ENCODE measurements at regions not wholly inside any gene's neighbourhood (a gene's known extent, or its start where the extent isn't known, plus 50 kb on each side); places are given as distances from the start of the nearest gene placed in this dataset.
"Not testable (repeated sequence)": the region's sequence is repeated elsewhere in the genome, so short reads cannot be mapped to it uniquely, and the experiment has no call there.

- no peaks in the 10 kb centered on the region for H3K27me3 Mint-ChIP-seq
- H3K36me3 Mint-ChIP-seq = peaks cover 0 to 5% of the 10 kb centered on the region in 2 donors
- DNase-seq (no peak), ATAC-seq (ENCODE audit: low read depth in 2 of 2) (no peak)
- peaks cover 0 to 36% (median 14%) of the 10 kb centered on the region in 7 donors for H3K9me3 Mint-ChIP-seq
- no peak overlapping the region for H3K27ac Mint-ChIP-seq
- no peaks in the 10 kb centered on the region for H3K4me1 Mint-ChIP-seq
- H3K4me3 Mint-ChIP-seq = no peak overlapping the region
Observed at GRCh38 chr19:23597661-23598060, 89.4 kb downstream of the ZNF675 start.

- H3K36me3 Mint-ChIP-seq = peaks cover 0 to 6% of the 10 kb centered on the region in 2 donors
- H3K9me3 Mint-ChIP-seq = peaks cover 0 to 41% (median 18%) of the 10 kb centered on the region in 7 donors
Observed at GRCh38 chr19:23596872-23597271, 90.1 kb downstream of the ZNF675 start.

GRCh38 chr19:23594311-23594710 is 92.7 kb downstream of the ZNF675 start:
- not testable (repeated sequence) for H3K36me3 Mint-ChIP-seq; ATAC-seq (ENCODE audit: low read depth in 2 of 2); H3K27me3 Mint-ChIP-seq; H3K4me3 Mint-ChIP-seq; DNase-seq; H3K4me1 Mint-ChIP-seq; H3K27ac Mint-ChIP-seq
- peaks cover 4 to 64% (median 25%) of the 10 kb centered on the region in 7 donors for H3K9me3 Mint-ChIP-seq

More at GRCh38 chr19:23596872-23597271, 90.1 kb downstream of the ZNF675 start:
- ATAC-seq (ENCODE audit: low read depth in 2 of 2) (no peak), DNase-seq (no peak)
- Mint-ChIP-seq H3K4me3 (no peak overlapping the region), H3K27ac (no peak overlapping the region), H3K27me3 (no peaks in the 10 kb centered on the region), H3K4me1 (no peaks in the 10 kb centered on the region)

GRCh38 chr19:23587546-23587945 is 99.5 kb downstream of the ZNF675 start:
- ATAC-seq (ENCODE audit: low read depth in 2 of 2) = no peak
- Mint-ChIP-seq H3K27ac (no peak overlapping the region), H3K27me3 (no peaks in the 10 kb centered on the region), H3K4me3 (no peak overlapping the region), H3K4me1 (no peaks in the 10 kb centered on the region), H3K36me3 (peaks cover under 1 to 14% of the 10 kb centered on the region in 2 donors), H3K9me3 (peaks cover 8 to 61% (median 34%) of the 10 kb centered on the region in 7 donors)
- DNase-seq = no peak

GRCh38 chr19:23577501-23577900 is 109.5 kb downstream of the ZNF675 start:
- Mint-ChIP-seq H3K36me3 (peaks cover 0 to 7% of the 10 kb centered on the region in 2 donors), H3K27me3 (no peaks in the 10 kb centered on the region), H3K4me3 (no peak overlapping the region), H3K9me3 (peaks cover 9 to 36% (median 24%) of the 10 kb centered on the region in 7 donors), H3K4me1 (no peaks in the 10 kb centered on the region), H3K27ac (no peak overlapping the region)
- ATAC-seq (ENCODE audit: low read depth in 2 of 2) (no peak), DNase-seq (no peak)

GRCh38 chr19:23571175-23571574 is 115.8 kb downstream of the ZNF675 start:
- no peaks in the 10 kb centered on the region for H3K27me3 Mint-ChIP-seq
- peaks cover 23 to 73% (median 53%) of the 10 kb centered on the region in 7 donors for H3K9me3 Mint-ChIP-seq
- DNase-seq (no peak), ATAC-seq (ENCODE audit: low read depth in 2 of 2) (no peak)
- H3K4me1 Mint-ChIP-seq = no peaks in the 10 kb centered on the region
- peaks cover 0 to 22% of the 10 kb centered on the region in 2 donors for H3K36me3 Mint-ChIP-seq
- peak overlapping the region in 1 of 6 donors; percentile 1 for H3K27ac Mint-ChIP-seq
- no peak overlapping the region for H3K4me3 Mint-ChIP-seq

- H3K36me3 Mint-ChIP-seq = peaks cover 4 to 31% of the 10 kb centered on the region in 2 donors
- peaks cover 29 to 68% (median 54%) of the 10 kb centered on the region in 7 donors for H3K9me3 Mint-ChIP-seq
- not testable (repeated sequence) for H3K4me1 Mint-ChIP-seq; H3K4me3 Mint-ChIP-seq; DNase-seq; ATAC-seq (ENCODE audit: low read depth in 2 of 2); H3K27ac Mint-ChIP-seq; H3K27me3 Mint-ChIP-seq
Observed at GRCh38 chr19:23568116-23568515, 118.9 kb downstream of the ZNF675 start.

- DNase-seq (no peak), ATAC-seq (ENCODE audit: low read depth in 2 of 2) (no peak)
- Mint-ChIP-seq H3K36me3 (peaks cover 4 to 14% of the 10 kb centered on the region in 2 donors), H3K27me3 (no peaks in the 10 kb centered on the region), H3K9me3 (peaks cover 16 to 50% (median 29%) of the 10 kb centered on the region in 7 donors), H3K27ac (no peak overlapping the region), H3K4me1 (no peaks in the 10 kb centered on the region), H3K4me3 (peak overlapping the region in 1 of 8 donors; percentile 63)
Observed at GRCh38 chr19:23565256-23565655, 121.8 kb downstream of the ZNF675 start.

GRCh38 chr19:23563326-23563725 is 123.7 kb downstream of the ZNF675 start:
- Mint-ChIP-seq H3K9me3 (peaks cover 14 to 38% (median 20%) of the 10 kb centered on the region in 7 donors), H3K4me3 (no peak overlapping the region)
- ATAC-seq (ENCODE audit: low read depth in 2 of 2) = no peak

GRCh38 chr19:23561341-23561740 is 125.7 kb downstream of the ZNF675 start:
- H3K27ac Mint-ChIP-seq = no peak overlapping the region
- H3K36me3 Mint-ChIP-seq = peaks cover 4 to 14% of the 10 kb centered on the region in 2 donors
- peaks cover 8 to 31% (median 14%) of the 10 kb centered on the region in 7 donors for H3K9me3 Mint-ChIP-seq
- no peak overlapping the region for H3K4me3 Mint-ChIP-seq
- ATAC-seq (ENCODE audit: low read depth in 2 of 2) (no peak), DNase-seq (no peak)
- no peaks in the 10 kb centered on the region for H3K27me3 Mint-ChIP-seq
- H3K4me1 Mint-ChIP-seq = no peaks in the 10 kb centered on the region

More at GRCh38 chr19:23563326-23563725, 123.7 kb downstream of the ZNF675 start:
- peak overlapping the region in 1 of 6 donors; percentile 58 for H3K27ac Mint-ChIP-seq
- DNase-seq = no peak
- H3K4me1 Mint-ChIP-seq = no peaks in the 10 kb centered on the region
- no peaks in the 10 kb centered on the region for H3K27me3 Mint-ChIP-seq
- peaks cover 4 to 14% of the 10 kb centered on the region in 2 donors for H3K36me3 Mint-ChIP-seq

GRCh38 chr19:23560051-23560450 is 127.0 kb downstream of the ZNF675 start:
- ATAC-seq (ENCODE audit: low read depth in 2 of 2) = no peak
- Mint-ChIP-seq H3K4me1 (no peaks in the 10 kb centered on the region), H3K9me3 (peaks cover 6 to 26% (median 12%) of the 10 kb centered on the region in 7 donors)

GRCh38 chr19:23558541-23558940 is 128.5 kb downstream of the ZNF675 start:
- Mint-ChIP-seq H3K27ac (no peak overlapping the region), H3K36me3 (no peaks in the 10 kb centered on the region), H3K27me3 (no peaks in the 10 kb centered on the region), H3K4me1 (no peaks in the 10 kb centered on the region), H3K4me3 (peak overlapping the region in 1 of 8 donors; percentile 30), H3K9me3 (peaks cover 0 to 26% (median 10%) of the 10 kb centered on the region in 7 donors)
- DNase-seq (no peak), ATAC-seq (ENCODE audit: low read depth in 2 of 2) (no peak)

More at GRCh38 chr19:23560051-23560450, 127.0 kb downstream of the ZNF675 start:
- DNase-seq = no peak
- Mint-ChIP-seq H3K27me3 (no peaks in the 10 kb centered on the region), H3K27ac (no peak overlapping the region), H3K4me3 (peak overlapping the region in 1 of 8 donors; percentile 16), H3K36me3 (peaks cover 0 to 8% of the 10 kb centered on the region in 2 donors)

GRCh38 chr19:23557381-23557780 is 129.6 kb downstream of the ZNF675 start:
- DNase-seq (no peak), ATAC-seq (ENCODE audit: low read depth in 2 of 2) (no peak)
- Mint-ChIP-seq H3K4me3 (no peak overlapping the region), H3K36me3 (no peaks in the 10 kb centered on the region), H3K9me3 (peaks cover 0 to 26% (median 6%) of the 10 kb centered on the region in 7 donors), H3K27me3 (no peaks in the 10 kb centered on the region), H3K4me1 (no peaks in the 10 kb centered on the region), H3K27ac (no peak overlapping the region)

GRCh38 chr19:23554548-23554947 is 132.5 kb downstream of the ZNF675 start:
- Mint-ChIP-seq H3K4me1 (no peaks in the 10 kb centered on the region), H3K36me3 (no peaks in the 10 kb centered on the region), H3K27me3 (no peaks in the 10 kb centered on the region), H3K27ac (no peak overlapping the region), H3K9me3 (peaks cover 5 to 15% (median 10%) of the 10 kb centered on the region in 7 donors), H3K4me3 (no peak overlapping the region)
- ATAC-seq (ENCODE audit: low read depth in 2 of 2) (no peak), DNase-seq (no peak)
